Muscle layer of colon (tissue), 2 donors: ENCODE measurements at regions not wholly inside any gene's neighbourhood (a gene's known extent, or its start where the extent isn't known, plus 50 kb on each side); places are given as distances from the start of the nearest gene placed in this dataset.

ENCODE experiments used
- H3K27ac ChIP-seq: one replicate; pipeline ENCODE4 v1.7.0; 2013; ENCODE audit warnings: low read depth, mild to moderate bottlenecking, low read length, moderate library complexity
- H3K27me3 ChIP-seq, 2 donors: one replicate each; pipeline ENCODE4 v1.7.0; 2013; ENCODE audit warnings: low read length in 2 of 2, mild to moderate bottlenecking in 2 of 2; ENCODE audit not compliant: insufficient read depth in 2 of 2, control insufficient read depth in 1 of 2
- H3K36me3 ChIP-seq: one replicate; pipeline ENCODE4 v1.7.0; 2013; ENCODE audit warnings: mild to moderate bottlenecking, low read length; ENCODE audit not compliant: insufficient read depth
- H3K4me1 ChIP-seq: one replicate; pipeline ENCODE4 v1.7.0; 2013; ENCODE audit warnings: mild to moderate bottlenecking, low read length; ENCODE audit not compliant: insufficient read depth
- H3K4me3 ChIP-seq, 2 donors: one replicate each; pipeline ENCODE4 v1.7.0; 2013; ENCODE audit warnings: low read length in 2 of 2, low read depth in 1 of 2, mild to moderate bottlenecking in 1 of 2, moderate library complexity in 1 of 2
- H3K9ac ChIP-seq: one replicate; pipeline ENCODE4 v1.7.0; 2013; ENCODE audit warnings: low read length
- H3K9me3 ChIP-seq: one replicate; pipeline ENCODE4 v1.7.0; 2013; ENCODE audit warnings: mild to moderate bottlenecking, low read length
- donor health status: abdominal sarcoma.
- donor health status: Adenocarcinoma of cecum.

DNA sequence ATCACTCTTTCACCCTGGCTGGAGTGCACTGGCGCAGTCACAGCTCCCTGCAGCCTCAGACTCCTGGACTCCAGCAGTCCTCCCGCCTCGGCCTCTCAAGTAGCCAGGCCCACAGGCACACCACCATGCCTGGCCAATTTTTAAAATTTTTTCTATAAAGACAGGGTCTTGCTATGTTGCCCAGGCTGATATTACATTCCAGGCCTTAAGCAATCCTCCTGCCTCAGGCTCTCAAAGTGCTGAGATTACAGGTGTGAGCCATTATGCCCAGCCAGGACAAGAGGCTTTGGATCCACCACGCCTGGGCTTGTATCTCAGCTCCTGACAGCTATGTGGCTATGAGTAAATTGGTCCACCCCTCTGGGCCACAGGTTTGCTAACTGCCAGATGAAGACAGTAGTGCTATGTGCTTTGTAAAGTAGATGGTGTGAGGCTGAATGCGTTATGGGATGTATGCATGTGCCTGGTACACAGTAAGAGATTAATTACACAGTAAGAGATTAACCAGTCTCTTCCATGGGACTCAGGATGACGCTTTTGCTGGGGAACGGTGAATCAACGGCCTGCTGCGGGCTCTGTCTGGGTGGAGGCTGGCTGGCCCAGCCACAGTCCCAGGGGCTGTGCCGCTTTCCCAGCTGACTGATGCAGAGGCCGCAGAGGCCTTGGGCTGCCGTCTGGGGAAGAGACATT lies 53.3 kb upstream of the NCOR2 start:
- H3K27me3 ChIP-seq: no peaks in the 10 kb centered on the region
- H3K27ac ChIP-seq: peak overlapping the region; percentile 81
- peak overlapping the region; percentile 11 to 15 for H3K4me3 ChIP-seq
- peaks cover 26% of the 10 kb centered on the region for H3K4me1 ChIP-seq
- no peak overlapping the region for H3K9ac ChIP-seq
- no peaks in the 10 kb centered on the region for H3K36me3 ChIP-seq
- no peaks in the 10 kb centered on the region for H3K9me3 ChIP-seq

DNA sequence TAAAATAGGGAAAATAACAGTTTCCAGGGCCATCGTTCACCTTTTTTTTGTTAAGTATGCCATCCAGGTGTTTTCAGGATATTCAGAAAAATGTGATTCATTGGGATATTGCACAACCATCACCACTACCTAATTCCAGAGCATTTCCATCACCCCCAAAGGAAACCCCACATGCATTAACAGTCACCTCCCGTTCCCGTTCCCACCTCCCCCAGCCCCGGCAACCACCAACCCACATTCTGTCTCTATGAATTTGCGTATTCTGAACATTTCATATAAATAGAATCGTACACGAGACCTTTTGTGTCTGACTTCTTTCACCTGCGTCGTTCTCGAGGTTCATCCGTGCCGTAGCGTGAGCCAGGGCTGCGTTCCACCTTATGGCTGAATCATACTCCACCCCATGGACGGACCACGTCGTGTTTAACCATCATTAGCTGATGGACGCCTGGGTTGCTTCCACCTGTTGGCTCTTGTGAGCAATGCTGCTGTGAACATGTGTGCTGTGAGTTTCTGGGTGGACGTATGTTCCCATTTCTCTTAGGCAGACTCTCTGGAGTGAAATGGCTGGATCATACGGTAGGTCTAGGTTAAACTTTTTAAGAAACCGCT lies 51.0 kb upstream of the NCOR2 start:
- no peak overlapping the region for H3K9ac ChIP-seq
- H3K36me3 ChIP-seq: no peaks in the 10 kb centered on the region
- H3K4me3 ChIP-seq: no peak overlapping the region
- peaks cover 21% of the 10 kb centered on the region for H3K4me1 ChIP-seq
- H3K9me3 ChIP-seq: no peaks in the 10 kb centered on the region
- no peaks in the 10 kb centered on the region for H3K27me3 ChIP-seq
- H3K27ac ChIP-seq: no peak overlapping the region

DNA sequence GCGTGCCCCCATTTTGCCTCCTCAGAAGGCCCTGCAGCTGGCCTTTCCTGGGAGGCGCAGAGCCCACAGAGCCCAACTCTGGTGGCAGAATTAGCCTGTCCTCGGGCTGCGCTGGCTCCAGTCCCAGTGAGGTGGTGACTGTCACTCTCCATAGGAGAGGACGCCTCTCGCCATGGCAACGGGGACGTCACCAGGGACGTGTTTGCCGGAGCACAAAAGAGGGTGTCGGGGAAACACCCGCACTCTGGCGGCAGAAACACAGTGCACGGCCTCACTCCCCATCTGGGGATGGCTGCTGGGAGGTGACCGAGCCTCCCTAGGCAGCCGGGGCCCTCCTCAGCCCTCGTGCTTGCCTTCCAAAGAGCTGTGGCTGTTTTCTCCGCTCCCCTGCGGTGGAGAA lies 50.2 kb upstream of the NCOR2 start:
- Histone ChIP-seq H3K4me3 (no peak overlapping the region), H3K4me1 (peaks cover 21% of the 10 kb centered on the region), H3K27me3 (no peaks in the 10 kb centered on the region), H3K9ac (no peak overlapping the region), H3K27ac (no peak overlapping the region), H3K9me3 (no peaks in the 10 kb centered on the region), H3K36me3 (no peaks in the 10 kb centered on the region)
